SH-SY5Y (cell line): ENCODE measurements at regions not wholly inside any gene's neighbourhood (a gene's known extent, or its start where the extent isn't known, plus 50 kb on each side); places are given as distances from the start of the nearest gene placed in this dataset.

Experiments used
- GATA2 ChIP-seq: IDR thresholded peaks from 2 replicates; pipeline ENCODE4 v1.6.1; 2011; ENCODE audit warnings: mild to moderate bottlenecking, low read depth, low read length
- GATA3 ChIP-seq: IDR thresholded peaks from 2 replicates; pipeline ENCODE4 v1.6.1; 2011; ENCODE audit warnings: low read depth, mild to moderate bottlenecking, low read length, moderate library complexity

DNA sequence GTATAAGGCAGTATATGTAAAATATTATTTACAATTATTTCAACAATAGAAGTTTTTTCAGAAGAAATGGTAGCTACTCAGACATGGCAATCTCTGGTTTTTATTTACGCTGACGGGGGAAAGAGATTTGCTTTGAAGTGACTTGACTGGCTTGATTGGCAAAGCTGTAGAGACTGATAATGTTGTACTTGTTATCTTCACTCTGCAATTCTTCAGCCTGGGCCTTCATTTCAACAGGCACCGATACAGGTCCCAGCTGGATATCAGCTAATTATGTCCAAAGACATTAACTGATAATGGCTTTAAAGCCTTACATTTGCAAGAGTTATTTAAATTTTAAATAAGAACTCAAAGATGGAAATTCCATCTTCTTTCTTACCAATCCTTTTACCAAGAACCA, 151.4 kb upstream of the HS3ST3A1 start:
- TF ChIP-seq GATA2 (no peak), GATA3 (no peak)

DNA sequence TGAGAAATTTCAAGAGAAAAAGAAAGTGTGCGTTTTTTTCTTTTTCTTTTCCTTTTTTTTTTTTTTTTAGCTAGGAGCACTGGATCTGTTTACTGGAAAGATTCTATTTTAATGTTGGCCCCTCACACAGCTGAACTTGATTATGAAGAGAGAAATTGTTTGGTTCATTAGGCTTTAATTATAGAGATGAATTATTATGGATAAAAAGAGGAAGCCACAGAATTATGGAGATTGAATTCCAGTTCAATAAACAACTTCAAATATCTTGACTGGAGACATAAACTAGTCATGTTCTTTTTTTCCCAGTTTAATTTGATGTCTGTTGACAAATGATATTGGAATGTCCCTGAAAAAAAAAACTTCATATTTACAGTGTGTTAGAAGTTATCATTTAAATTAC, 152.0 kb upstream of the HS3ST3A1 start:
- TF ChIP-seq GATA3 (no peak), GATA2 (no peak)

DNA sequence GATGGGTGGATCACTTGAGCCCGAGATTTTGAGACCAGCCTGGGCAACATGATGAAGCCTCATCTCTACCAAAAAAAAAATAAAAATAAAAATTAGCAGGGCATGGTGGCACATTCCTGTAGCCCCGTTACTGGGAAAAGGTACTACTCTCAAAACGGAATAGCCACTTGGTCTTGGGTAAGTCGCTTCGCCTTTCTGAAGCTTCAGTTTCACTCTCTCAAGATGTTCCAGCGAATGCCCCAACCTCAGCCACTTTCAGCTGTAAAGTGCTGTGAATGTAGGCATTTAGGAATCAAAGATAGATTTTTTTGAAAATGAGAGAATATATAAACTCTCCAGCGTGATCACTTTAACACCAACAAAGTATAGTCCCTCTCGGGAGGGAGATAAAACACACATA, 154.1 kb upstream of the HS3ST3A1 start:
- TF ChIP-seq GATA3 (no peak), GATA2 (no peak)

DNA sequence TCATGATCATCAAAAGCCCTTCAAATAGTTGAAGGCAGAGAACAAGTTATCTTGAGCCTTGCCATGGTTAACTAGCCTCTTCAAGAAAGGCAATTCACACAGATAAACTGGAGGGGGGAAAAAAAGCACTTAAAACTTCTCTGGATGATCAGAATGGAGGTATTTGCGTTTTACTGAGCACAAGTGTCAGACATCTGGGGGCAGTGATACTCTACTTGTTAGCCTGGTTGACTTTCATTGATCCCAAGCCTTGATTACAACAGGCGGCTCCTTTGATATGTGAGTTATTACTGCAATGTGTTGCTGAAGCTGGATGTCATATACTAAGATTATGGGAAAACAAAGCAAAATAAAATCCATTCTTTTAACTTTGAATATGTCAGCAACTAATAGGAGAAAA, 155.0 kb upstream of the HS3ST3A1 start:
- TF ChIP-seq GATA2: no peak
- TF ChIP-seq GATA3: no peak

DNA sequence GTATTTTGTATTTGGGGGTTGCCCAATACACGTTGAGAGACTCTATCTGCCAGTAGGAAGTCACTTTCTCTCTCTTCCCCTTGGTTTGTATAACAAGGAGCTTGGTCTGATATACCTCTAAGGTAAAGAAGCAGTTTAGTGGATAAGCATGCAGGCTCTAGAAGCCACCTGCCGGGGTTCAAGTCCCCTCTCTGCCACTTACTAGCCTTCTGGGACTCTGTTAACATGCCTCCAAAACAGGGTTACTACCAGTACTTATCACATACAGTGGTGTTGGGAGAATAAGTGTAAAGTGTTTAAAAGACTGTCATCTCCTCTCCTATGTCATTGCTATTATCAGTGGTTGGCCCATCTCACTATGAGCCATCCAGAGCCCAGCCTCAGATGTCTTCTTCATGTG, 156.1 kb upstream of the HS3ST3A1 start:
- no peak for TF ChIP-seq GATA3
- TF ChIP-seq GATA2: no peak

DNA sequence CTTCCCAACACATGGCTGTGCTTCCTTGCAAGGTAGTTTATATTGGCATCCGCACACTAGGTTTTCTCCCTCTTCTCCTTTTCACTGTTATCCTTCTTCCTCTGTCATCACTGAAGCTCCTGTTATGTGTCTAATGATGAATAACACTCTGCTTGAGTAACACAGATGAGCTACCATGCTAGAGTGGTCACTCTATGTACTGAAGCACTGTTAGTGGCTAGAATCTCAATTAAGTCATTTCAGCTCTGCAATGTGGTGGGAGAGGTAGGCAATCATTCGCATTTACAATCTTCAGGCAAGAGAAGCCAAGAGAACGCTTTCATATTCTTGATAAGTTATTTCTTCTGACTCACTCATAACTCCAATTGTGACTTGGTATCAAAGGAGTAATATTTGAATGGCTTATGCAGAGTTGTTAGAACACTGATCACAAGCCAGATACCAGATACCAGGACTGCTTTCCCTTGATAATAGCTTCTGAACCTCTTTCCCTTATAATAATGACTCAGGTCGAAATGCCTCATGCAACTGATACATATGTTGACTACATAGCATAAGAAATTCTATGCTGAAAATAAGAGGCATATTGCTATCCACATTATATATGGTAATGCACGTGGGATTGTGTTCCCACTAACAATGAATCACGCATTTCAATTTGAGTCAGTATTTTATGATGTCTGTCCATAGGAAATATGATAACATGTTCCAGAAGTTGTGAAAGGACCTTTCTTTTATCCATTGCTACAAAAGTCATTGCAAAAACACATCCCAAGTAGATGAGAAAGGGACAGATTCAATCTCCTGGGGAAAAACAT, 158.0 kb upstream of the HS3ST3A1 start:
- TF ChIP-seq GATA2: no peak
- TF ChIP-seq GATA3: no peak

DNA sequence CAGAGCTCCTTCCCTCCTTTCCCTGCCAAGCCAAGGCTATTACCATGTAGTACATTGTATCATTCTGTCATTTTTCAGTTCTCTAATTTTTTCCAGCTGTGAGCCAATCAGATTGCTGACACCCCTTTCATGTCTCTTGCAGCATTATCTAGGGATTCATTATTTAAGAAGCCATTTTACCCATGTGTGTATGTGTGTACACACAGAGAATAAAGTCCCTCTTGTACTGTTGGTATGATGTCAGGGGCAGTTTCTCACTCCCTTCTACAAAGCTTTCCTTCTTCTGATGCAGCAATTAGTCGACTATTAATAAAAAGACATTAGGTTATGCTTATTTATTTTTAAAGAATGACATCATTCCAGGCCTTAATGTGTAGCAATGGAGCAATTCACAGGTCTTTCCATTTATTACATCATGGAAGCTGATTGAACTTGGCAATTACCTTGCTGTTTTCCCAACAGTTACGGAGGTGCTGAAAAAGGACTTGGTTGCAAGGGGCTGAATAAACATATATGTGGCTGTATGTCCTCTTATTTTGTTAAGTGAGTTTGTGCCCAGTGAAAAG, 159.4 kb upstream of the HS3ST3A1 start:
- TF ChIP-seq GATA3 (no peak), GATA2 (no peak)

DNA sequence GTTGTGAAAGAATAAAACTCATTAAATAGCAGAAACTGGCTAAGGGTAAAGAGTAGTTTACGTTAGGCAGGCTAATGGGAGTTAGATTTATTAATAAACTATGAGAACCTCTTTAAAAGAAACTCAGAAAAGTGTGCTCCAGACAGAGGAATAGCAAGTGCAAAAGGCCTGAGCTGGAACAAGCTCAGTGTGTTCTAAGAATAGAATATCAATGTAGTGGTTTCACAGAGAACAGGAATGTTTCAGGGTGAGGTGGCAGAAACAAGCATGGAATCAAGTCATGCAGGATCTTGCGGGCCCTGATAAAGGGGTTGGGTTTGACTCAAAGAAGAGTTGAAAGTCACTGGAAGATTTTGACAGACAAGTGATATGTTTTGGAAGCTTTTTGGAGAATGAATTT, 164.0 kb upstream of the HS3ST3A1 start:
- TF ChIP-seq GATA3 (no peak), GATA2 (no peak)

DNA sequence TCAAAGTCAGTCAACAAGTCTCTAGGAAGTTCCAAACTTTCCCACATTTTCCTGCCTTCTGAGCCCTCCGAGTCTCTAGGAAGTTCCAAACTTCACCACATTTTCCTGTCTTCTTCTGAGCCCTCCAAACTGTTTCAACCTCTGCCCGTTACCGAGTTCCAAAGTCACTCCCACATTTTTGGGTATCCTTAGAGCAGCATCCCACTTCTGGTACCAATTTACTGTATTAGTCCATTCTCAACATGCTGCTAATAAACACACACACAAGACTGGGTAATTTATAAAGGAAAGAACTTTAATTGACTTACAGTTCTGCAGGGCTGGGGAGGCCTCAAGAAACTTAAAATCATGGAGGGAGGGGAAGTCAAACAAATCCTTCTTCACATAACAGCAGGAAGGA, 169.0 kb upstream of the HS3ST3A1 start:
- no peak for TF ChIP-seq GATA3
- no peak for TF ChIP-seq GATA2

DNA sequence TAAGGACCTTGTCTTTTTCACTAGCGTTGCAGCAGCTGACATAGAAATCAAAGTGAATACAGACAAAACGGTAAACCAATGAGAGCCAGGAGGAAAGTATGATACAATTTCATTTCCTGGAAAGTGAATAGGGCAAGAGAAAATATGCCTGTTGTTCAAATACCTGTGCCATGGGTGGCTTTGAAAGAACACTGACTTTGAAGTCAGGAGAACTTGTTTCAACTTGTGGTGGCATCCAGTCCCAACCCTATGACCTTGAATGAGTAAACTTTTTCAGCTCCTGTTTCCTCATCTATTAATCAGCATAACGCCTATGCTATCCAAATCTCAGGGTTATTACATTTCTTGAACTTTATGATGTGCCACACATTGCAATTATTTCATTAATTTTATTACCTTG, 173.7 kb upstream of the HS3ST3A1 start:
- TF ChIP-seq GATA2 (no peak), GATA3 (no peak)

DNA sequence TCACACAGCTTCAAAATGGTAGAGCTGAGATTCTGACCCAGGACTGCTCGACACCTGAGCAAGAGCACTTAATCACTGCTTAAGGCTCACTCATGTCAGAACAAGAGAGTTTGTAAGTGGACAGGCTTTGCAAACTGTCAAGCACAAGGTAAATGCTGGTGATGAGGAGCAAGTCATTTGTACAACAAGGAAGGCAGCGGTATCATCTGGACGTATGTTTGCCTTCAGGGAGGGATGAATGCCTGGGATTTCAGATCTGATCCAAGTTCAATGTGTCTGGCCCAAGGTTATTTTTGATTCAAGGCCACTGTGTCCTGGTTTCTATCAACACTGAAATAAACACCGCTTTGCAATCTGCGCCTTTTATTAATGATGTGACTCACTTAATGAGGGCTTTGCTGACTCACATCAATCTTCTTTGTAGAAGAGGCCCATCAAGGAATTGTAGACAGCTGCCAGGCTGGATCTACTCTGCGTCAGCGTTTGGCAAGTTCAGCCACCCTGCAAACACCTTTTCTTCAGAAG, 174.4 kb upstream of the HS3ST3A1 start:
- no peak for TF ChIP-seq GATA3
- no peak for TF ChIP-seq GATA2

DNA sequence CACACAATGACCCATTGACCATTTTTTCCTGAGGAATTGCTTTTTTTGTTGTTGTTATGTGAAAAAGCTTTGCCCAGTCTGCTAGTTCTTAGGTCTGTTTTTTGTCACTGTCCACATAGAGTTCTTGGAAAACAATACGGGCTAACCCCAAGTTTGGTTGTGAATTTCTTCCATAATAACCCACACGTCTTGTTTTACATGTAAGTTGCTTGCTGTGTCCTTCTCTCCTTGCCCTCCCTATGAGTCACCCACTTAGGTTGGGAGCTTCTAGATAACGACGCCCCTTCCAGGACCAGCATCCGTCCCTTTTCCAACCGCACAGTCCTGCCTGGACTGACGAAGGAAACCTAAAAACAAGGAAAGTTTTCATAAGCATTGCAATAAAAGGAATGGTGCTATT, 175.3 kb upstream of the HS3ST3A1 start:
- TF ChIP-seq GATA3 (no peak), GATA2 (no peak)

DNA sequence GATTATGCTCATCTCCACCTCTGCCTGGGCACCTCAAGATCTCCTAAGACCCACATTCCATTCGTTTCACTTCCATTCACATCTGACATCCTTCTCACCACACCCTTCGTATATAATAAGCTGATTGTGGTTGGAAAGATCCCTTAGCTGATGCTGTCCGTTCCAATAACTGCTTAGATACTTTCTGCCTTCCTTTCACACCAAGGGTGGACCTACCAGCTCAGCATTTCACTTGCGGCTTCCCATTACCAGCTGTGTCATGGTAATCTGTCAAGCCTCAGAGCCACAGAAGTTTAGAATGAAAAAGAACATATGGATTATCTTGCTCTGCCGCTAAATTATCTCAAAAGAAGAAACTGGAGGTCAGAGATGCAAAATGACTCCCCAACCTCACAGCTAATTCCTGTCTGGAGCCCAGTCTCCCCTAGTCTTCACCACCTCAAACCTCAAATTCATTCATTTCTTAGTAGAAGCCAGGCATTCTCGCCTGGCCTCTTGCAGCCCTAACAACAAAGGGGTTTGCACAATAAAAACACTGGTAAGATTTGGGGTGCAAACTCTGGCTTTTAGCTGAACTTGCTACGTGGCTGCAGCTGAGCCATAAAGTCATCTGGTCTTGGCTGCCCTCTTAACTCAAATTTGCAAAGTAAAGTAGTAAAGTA, 182.8 kb upstream of the HS3ST3A1 start:
- TF ChIP-seq GATA2 (no peak), GATA3 (no peak)

DNA sequence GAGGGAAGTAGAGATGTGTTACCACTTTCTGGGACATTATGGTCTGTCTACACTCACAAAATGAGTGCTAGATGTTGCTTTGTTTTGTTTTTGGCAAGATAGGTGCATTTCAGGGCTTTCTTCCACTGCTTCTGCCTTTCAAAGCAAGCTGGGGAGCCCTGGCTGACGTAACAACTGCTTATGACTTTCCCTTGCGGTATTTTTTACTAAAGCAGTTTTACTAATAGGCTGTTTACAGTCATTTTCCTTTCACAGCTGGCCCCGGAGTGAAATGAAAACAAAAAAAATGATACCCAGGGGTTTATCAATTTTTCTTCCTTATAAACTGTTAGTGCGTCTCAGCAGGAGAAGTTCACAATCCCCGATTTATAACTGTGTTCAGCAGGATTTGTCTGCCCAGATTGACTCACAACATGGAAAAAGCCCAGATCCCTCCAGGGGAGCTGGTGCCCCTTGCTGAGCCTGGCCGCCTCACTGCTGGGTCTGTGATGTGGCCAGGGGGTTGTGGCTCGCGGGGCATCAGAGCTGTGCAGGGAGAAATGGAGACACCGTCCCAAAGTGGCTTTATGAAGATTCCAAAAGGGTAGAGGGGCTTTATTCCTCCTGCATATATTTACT, 184.4 kb upstream of the HS3ST3A1 start:
- no peak for TF ChIP-seq GATA2
- no peak for TF ChIP-seq GATA3
